Cardiac fibroblast (primary cell): ENCODE measurements at regions not wholly inside any gene's neighbourhood (a gene's known extent, or its start where the extent isn't known, plus 50 kb on each side); places are given as distances from the start of the nearest gene placed in this dataset.

Experiments
- DNase-seq, 2 donors: peaks; one replicate each; pipeline versions ENCODE4 v3.0.0 to v3.0.0-alpha.2; 2010; ENCODE audit warnings: low read depth in 2 of 2
- H3K4me3 ChIP-seq, 2 donors: replicated peaks in 1 of 2; 1 replicate in 1 of 2; 2 replicates in 1 of 2; pipeline ENCODE4 v1.5.1; 2011; ENCODE audit warnings: low read depth in 2 of 2, low read length in 2 of 2, mild to moderate bottlenecking in 2 of 2, moderate library complexity in 1 of 2
- CTCF ChIP-seq: IDR thresholded peaks from one replicate; pipeline ENCODE4 v1.5.1; 2011; ENCODE audit warnings: low read depth, mild to moderate bottlenecking, low read length, inconsistent platforms

- H3K4me3 ChIP-seq: no peak overlapping the region
- no peak for DNase-seq
- TF ChIP-seq CTCF: no peak
Measured at GRCh38 chr6:15874326-15874725, 211.5 kb upstream of the DTNBP1 start.

- TF ChIP-seq CTCF: no peak
- no peak overlapping the region for H3K4me3 ChIP-seq
Measured at GRCh38 chr6:15872241-15873103, 209.6 kb upstream of the DTNBP1 start.

GRCh38 chr6:15871276-15871675 is 208.4 kb upstream of the DTNBP1 start:
- no peak for TF ChIP-seq CTCF
- H3K4me3 ChIP-seq: no peak overlapping the region
- no peak for DNase-seq

More at GRCh38 chr6:15872241-15873103, 209.6 kb upstream of the DTNBP1 start:
- peak; percentile 14 to 42 for DNase-seq

- peak; percentile 13 to 59 for DNase-seq
- no peak overlapping the region for H3K4me3 ChIP-seq
- no peak for TF ChIP-seq CTCF
Measured at GRCh38 chr6:15870333-15871043, 207.7 kb upstream of the DTNBP1 start.

GRCh38 chr6:15864708-15865062 is 201.9 kb upstream of the DTNBP1 start:
- DNase-seq: no peak
- no peak for TF ChIP-seq CTCF
- no peak overlapping the region for H3K4me3 ChIP-seq

GRCh38 chr6:15864038-15864707 is 201.3 kb upstream of the DTNBP1 start:
- no peak overlapping the region for H3K4me3 ChIP-seq
- no peak for DNase-seq
- no peak for TF ChIP-seq CTCF
